T-helper 1 cell treated with Interleukin-12 subunit alpha and Interleukin-12 subunit beta and Interleukin-4 antibody, amounts not matched to agents 30 μg/mL and 1 μg/mL, for 36 hours (primary cell): ENCODE measurements at regions not wholly inside any gene's neighbourhood (a gene's known extent, or its start where the extent isn't known, plus 50 kb on each side); places are given as distances from the start of the nearest gene placed in this dataset.

Source experiments
- H3K27ac Mint-ChIP-seq: one replicate; pipeline ENCODE4 v1.8.0; 2021; ENCODE audit warnings: mild to moderate bottlenecking, mixed read lengths
- H3K27me3 Mint-ChIP-seq: one replicate; pipeline ENCODE4 v1.8.0; 2021; ENCODE audit warnings: low read depth, mixed read lengths
- H3K36me3 Mint-ChIP-seq: one replicate; pipeline ENCODE4 v1.8.0; 2021; ENCODE audit warnings: low read depth, mixed read lengths
- H3K4me1 Mint-ChIP-seq: one replicate; pipeline ENCODE4 v1.8.0; 2021; ENCODE audit warnings: low read depth, mixed read lengths
- H3K4me3 Mint-ChIP-seq: one replicate; pipeline ENCODE4 v1.8.0; 2021; ENCODE audit warnings: mild to moderate bottlenecking, moderate library complexity, mixed read lengths
- H3K9me3 Mint-ChIP-seq: one replicate; pipeline ENCODE4 v1.8.0; 2021; ENCODE audit warnings: mixed read lengths

DNA sequence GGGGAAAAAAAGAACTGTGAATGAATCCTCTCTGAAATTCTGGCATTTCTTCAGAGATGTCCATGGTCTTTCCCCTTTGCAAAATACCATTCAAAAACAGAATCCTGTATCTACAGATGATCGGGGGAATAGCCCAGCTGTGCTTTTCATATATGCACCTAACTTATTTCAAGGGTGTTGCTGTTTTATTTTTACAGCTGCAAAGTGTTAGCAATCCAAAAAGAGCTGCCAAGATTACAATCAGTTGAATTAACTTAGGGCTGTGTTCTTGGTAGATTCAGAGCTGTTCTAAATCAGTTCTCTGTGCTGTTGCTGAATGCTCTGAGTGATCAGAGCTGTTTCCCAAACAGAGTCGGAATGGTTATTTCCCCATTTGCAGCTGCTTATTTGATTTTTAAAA is 175.7 kb upstream of the SEMA6D start:
- Mint-ChIP-seq H3K36me3 (no peaks in the 10 kb centered on the region), H3K9me3 (no peaks in the 10 kb centered on the region), H3K27me3 (no peaks in the 10 kb centered on the region), H3K4me3 (no peak overlapping the region), H3K27ac (no peak overlapping the region), H3K4me1 (no peaks in the 10 kb centered on the region)

DNA sequence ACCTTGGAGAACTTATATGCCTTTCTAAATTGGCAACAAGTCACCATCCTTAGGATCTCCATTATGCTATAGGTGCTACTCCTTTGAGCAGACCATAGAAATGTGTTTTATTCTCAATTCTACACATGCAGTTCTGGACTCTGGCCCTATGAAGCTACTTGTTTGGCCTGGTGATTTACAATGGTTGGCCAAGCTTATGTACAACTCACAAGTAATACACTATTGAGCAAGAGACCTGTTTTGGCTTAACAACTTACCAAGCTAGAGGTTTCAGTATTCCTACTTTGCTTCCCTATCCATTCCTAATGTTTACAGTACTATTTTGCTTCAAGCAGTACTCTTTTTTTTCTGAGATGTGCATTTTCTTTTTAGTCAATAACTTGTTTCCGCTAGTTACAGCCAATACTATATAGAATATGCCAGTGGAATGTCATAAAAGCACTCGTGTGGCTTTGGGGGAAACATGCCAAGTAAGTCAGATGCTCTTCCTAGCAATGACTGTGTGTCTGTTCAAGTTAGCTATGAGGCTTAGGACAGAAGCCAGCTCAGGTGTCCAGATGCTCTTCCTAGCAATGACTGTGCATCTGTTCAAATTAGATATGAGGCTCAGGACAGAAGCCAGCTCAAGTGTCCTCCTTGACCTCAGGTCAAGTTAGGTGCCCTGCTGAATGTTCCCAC is 174.9 kb upstream of the SEMA6D start:
- H3K9me3 Mint-ChIP-seq, result no peaks in the 10 kb centered on the region
- H3K36me3 Mint-ChIP-seq, result no peaks in the 10 kb centered on the region
- H3K27ac Mint-ChIP-seq, result no peak overlapping the region
- H3K27me3 Mint-ChIP-seq, result no peaks in the 10 kb centered on the region
- H3K4me3 Mint-ChIP-seq, result no peak overlapping the region
- H3K4me1 Mint-ChIP-seq, result no peaks in the 10 kb centered on the region

DNA sequence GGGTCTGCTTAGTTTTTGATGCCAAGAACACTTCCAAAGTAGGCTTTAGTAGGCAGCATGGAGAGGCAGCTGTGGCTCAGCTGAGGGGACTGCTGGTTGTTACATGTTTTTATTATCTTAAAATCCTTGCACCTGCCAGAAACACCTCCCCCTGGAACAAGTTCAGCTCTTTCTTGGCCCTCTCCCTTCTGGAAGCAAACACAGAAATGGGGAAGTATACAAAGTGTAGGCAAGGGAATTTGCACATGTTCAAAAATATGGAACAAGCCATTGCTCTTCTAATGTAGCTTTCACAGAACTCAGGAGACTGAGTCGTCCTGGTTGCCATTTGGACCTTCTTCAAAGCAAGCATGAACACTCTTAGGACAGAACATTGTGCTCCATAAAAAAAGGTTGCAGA is 169.1 kb upstream of the SEMA6D start:
- Mint-ChIP-seq H3K27me3 (no peaks in the 10 kb centered on the region), H3K4me1 (no peaks in the 10 kb centered on the region), H3K4me3 (no peak overlapping the region), H3K27ac (no peak overlapping the region), H3K36me3 (no peaks in the 10 kb centered on the region), H3K9me3 (no peaks in the 10 kb centered on the region)

DNA sequence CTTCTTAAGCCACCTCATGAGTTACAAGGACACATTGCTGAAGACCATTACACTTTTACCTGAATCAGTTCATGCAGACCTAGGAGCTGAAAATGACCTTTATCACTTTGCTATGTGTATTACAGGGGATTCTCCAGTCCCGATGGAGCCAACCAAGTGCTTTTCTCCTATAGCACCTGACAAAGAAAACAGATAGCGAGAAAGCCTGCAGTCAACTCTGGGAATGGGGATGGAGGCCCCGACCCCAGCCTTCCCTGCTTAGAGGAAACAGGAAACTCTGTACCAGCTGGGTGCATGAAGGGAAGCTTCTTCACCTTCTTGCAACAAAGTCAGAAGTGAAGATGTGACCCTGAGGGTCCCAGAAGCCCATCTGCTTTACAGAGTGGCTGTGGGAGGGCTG is 168.3 kb upstream of the SEMA6D start:
- Mint-ChIP-seq H3K4me1 (no peaks in the 10 kb centered on the region), H3K27me3 (no peaks in the 10 kb centered on the region), H3K27ac (no peak overlapping the region), H3K36me3 (no peaks in the 10 kb centered on the region), H3K4me3 (no peak overlapping the region), H3K9me3 (no peaks in the 10 kb centered on the region)

DNA sequence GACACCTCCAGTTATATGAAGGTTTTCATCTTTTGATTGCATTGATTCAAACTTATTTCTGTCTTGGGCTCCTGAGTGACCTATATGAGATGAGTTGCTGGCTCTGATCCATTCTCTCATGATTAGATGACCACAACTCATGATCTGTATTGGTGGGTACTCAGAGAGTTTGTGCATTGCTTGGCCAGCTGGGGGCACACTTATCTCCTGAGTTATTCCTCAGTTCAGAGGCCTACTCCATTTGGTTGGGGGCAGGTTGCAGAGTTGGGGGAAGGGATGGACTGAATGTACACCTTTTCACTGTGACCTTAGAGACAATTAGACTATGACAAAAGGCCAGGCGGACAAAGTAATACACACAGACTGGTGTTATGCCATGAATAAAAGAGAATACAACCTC is 166.2 kb upstream of the SEMA6D start:
- no peak overlapping the region for H3K4me3 Mint-ChIP-seq
- H3K9me3 Mint-ChIP-seq, result no peaks in the 10 kb centered on the region
- no peaks in the 10 kb centered on the region for H3K4me1 Mint-ChIP-seq
- no peaks in the 10 kb centered on the region for H3K36me3 Mint-ChIP-seq
- H3K27me3 Mint-ChIP-seq, result no peaks in the 10 kb centered on the region
- no peak overlapping the region for H3K27ac Mint-ChIP-seq

DNA sequence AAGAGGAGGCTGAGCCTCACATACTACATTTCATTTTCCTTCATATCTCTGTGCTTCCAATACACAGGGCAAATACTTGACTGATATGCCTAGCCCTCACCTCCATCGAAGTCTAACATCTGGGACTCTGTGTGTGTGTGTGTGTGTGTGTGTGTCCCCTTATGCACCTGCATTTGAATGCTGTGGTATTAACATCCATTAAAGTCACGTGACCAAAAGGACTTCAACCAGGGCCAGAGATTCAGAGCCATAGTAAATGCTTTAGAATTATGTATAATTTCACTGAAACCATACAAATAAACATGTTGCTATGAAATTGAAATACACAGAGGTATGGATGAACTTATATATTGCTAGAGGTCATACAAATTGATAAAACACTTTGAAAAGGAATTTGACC is 165.8 kb upstream of the SEMA6D start:
- Mint-ChIP-seq H3K27me3 (no peaks in the 10 kb centered on the region), H3K4me1 (no peaks in the 10 kb centered on the region), H3K27ac (no peak overlapping the region), H3K4me3 (no peak overlapping the region), H3K9me3 (no peaks in the 10 kb centered on the region), H3K36me3 (no peaks in the 10 kb centered on the region)

DNA sequence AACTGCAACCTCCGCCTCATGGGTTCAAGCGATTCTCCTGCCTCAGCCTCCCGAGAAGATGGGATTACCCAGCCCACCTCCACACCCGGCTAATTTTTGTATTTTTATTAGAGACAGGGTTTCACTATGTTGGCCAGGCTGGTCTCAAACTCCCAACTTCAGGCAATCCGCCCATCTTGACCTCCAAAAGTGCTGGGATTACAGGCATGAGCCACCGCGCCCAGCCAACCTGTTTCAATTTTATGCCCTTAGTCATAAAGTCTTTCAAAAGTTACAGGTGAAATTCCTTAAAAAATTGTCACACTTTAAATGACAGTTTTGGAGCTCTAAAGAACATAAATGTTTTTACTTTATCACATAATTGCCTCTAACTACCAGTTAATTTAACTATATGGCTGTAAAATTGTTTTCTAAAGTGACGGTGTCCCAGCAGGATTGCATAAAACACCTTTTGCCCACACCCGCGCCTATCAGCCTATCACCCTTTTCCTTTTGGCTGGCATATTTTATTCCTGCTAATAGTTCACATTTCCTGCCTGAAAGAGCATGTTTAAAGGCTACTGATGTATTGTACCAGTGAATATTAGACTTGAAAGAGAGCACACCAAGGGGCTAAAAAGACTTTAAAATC is 164.2 kb upstream of the SEMA6D start:
- Mint-ChIP-seq H3K9me3 (no peaks in the 10 kb centered on the region), H3K4me1 (no peaks in the 10 kb centered on the region), H3K27me3 (no peaks in the 10 kb centered on the region), H3K36me3 (no peaks in the 10 kb centered on the region), H3K27ac (no peak overlapping the region), H3K4me3 (no peak overlapping the region)

DNA sequence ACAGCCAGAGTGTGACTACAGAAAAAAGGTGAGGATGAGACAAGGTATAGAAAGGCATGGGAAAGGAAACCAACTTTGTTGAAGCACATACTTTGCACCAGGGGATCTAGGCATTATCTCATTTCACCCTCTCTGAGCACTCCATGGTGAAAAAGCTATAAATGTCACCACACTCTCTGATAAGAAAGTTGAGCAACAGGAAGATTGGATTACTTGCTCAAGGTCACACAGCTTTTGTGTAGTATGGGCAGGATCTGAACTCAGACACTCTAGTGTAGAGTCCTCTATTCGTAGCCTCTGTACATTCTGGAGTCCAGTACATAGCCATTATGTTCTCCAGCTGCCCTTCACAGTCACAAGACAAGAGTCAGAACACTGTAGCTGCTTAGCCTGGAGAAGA is 163.4 kb upstream of the SEMA6D start:
- Mint-ChIP-seq H3K4me1 (no peaks in the 10 kb centered on the region), H3K4me3 (no peak overlapping the region), H3K36me3 (no peaks in the 10 kb centered on the region), H3K27me3 (no peaks in the 10 kb centered on the region), H3K9me3 (no peaks in the 10 kb centered on the region), H3K27ac (no peak overlapping the region)

DNA sequence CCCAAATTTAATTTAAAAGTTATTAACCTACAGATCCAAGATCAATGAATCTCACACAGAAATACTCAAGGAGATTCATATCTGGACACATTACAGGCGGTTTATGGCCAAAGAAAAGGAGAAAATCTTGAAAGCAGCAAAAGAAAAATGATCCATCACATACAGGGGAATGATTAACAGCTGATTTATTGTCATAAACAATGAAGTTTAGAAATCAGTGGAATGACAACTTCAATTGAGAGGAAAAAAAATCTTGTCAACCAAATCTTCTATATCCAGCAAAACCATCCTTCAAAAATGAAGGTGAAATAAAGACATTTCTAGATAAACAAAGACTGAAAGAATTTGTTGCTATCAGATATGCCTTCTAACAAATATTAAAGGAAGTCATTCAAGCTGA is 156.2 kb upstream of the SEMA6D start:
- Mint-ChIP-seq H3K27ac (no peak overlapping the region), H3K4me3 (no peak overlapping the region), H3K36me3 (no peaks in the 10 kb centered on the region), H3K27me3 (no peaks in the 10 kb centered on the region), H3K4me1 (no peaks in the 10 kb centered on the region), H3K9me3 (peaks cover 15% of the 10 kb centered on the region)

DNA sequence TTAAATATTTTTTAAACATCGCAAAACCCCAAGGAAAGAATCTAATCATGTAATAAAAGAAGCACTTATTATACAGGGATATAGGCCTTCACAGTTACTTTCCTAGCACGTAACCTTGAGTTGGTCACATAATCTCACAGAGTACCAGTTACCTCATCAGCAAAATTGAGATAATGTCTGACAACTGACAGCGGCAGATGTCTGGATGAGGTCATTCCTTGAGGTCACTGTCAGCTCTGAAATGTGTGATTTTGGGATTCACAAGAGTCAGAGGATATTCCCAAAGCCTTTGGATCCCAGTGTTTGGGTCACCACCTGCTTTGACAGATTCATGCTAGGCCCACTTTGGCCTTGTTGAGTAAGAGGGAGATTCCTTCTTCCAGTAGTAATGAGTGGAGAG is 151.4 kb upstream of the SEMA6D start:
- Mint-ChIP-seq H3K9me3 (peaks cover 3% of the 10 kb centered on the region), H3K27ac (no peak overlapping the region)

DNA sequence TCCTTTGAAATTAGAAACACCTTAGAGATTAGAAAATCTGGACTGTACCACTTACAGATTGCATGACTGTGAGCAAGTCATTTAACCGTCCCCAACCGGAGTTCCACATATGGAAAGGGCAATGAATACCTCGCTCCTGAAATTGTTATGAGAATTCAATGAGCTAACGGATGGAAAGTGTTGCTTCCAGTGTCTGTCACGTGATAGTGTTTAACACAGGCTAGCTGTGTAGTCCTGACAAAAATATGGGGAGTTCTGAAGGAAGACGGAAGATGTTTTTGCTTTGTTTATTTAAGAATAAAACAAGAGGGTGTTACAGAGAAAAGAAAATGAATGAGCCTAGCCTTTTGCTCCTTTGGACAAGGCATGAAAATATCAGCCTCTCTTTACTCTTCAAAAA is 150.7 kb upstream of the SEMA6D start:
- Mint-ChIP-seq H3K9me3 (no peaks in the 10 kb centered on the region), H3K36me3 (no peaks in the 10 kb centered on the region), H3K27ac (no peak overlapping the region), H3K4me1 (no peaks in the 10 kb centered on the region), H3K4me3 (no peak overlapping the region), H3K27me3 (no peaks in the 10 kb centered on the region)

More for the DNA sequence above, 151.4 kb upstream of the SEMA6D start:
- Mint-ChIP-seq H3K4me3 (no peak overlapping the region), H3K36me3 (no peaks in the 10 kb centered on the region), H3K27me3 (no peaks in the 10 kb centered on the region), H3K4me1 (no peaks in the 10 kb centered on the region)

DNA sequence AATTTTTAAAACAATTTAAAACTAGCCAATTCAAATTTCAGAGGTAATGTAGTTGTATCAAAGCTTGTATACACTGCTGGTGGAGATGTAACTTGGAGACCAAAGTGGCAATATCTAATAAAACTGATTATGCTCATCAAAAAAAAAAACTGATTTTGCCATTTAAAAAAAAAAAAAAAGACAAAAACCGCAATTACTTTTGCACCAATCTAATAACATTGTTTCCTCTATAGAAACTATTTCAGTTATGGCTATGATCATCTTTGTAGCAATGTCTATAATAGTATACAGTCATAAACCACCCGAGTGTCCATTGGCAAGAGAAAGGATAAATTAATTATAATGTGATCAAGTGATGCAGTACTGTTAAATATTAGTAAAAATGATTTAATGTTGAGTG is 149.3 kb upstream of the SEMA6D start:
- no peaks in the 10 kb centered on the region for H3K27me3 Mint-ChIP-seq
- H3K9me3 Mint-ChIP-seq, result no peaks in the 10 kb centered on the region
- H3K4me3 Mint-ChIP-seq, result no peak overlapping the region
- H3K27ac Mint-ChIP-seq, result no peak overlapping the region
- H3K36me3 Mint-ChIP-seq, result no peaks in the 10 kb centered on the region
- no peaks in the 10 kb centered on the region for H3K4me1 Mint-ChIP-seq

DNA sequence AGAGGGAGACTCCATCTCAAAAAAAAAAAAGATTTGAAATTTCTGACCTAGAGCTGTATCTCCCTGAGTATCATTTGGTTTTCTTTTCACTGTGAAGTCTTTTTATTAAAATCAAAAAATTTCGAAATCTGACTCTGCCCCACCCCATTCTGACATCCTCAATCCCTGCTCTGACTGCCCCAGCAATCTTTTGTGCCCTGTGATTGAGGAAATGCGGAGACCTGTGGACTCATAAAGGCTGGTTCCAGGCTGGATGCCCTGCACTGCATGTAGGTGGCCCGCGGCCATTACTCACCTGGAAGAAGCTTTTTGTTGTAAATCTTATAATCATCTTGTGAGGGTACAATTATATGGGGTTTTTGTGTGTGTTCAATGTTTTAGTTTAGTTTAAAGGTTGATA is 147.3 kb upstream of the SEMA6D start:
- Mint-ChIP-seq H3K9me3 (no peaks in the 10 kb centered on the region), H3K4me1 (no peaks in the 10 kb centered on the region), H3K4me3 (no peak overlapping the region), H3K27me3 (no peaks in the 10 kb centered on the region), H3K36me3 (no peaks in the 10 kb centered on the region), H3K27ac (no peak overlapping the region)

DNA sequence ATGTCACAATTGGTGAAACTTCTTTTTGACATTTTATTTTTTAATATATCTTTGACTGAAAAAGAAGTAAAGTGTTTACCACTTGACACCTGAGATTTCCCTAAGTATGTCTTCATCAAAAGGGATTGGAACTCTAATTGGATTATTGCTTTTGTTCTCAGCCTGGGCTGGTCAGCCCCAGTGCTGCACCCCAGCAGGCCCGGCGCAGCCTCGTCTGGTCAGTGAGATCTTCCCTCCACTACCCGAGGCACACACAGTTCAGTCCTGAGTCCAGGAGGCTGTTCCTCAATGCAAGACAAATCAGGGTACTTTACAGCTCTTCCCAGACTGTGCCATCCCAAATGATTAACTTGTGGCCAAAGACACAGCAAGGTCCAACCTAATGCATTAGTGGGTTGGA is 146.9 kb upstream of the SEMA6D start:
- Mint-ChIP-seq H3K4me3 (no peak overlapping the region), H3K27ac (no peak overlapping the region), H3K4me1 (no peaks in the 10 kb centered on the region), H3K27me3 (no peaks in the 10 kb centered on the region), H3K36me3 (no peaks in the 10 kb centered on the region), H3K9me3 (no peaks in the 10 kb centered on the region)

DNA sequence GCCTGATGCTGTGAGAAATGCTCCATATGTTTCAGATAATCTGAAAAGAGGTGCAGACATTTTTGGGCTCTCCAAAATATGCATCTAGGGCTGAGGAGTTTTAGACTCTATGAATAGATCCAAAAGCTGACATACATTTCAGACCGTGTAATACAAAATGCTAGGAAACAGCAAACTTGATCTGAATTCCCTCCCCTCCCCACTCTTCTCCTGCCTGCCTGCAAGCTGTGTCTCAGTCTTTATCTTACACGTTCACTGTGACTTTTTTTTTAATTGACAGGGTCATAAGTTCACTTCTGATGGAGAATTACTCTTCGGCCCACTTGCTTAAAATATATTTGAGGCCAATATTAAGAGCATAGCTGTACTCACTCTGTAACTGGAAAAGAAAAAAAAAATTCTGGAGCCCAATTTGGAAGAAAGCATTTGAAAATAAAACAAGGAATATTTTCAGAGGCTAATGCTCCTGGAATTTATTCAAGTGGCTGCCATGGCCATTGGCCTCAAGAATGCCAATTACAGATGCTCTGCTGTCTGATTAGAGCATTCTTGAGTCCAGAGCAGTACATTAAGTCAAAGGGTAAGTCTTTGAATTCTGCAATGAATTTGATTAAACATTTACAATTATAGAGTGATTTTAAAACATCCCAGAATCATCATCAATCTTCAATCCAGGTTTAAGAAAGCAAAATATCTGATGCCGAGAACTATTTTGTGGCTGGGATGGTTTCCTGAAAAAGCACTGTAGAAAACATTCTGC is 146.2 kb upstream of the SEMA6D start:
- no peak overlapping the region for H3K4me3 Mint-ChIP-seq
- H3K9me3 Mint-ChIP-seq, result no peaks in the 10 kb centered on the region
- H3K27ac Mint-ChIP-seq, result no peak overlapping the region
- H3K36me3 Mint-ChIP-seq, result no peaks in the 10 kb centered on the region
- H3K27me3 Mint-ChIP-seq, result no peaks in the 10 kb centered on the region
- no peaks in the 10 kb centered on the region for H3K4me1 Mint-ChIP-seq
